MCF 10A (cell line): ENCODE measurements at regions not wholly inside any gene's neighbourhood (a gene's known extent, or its start where the extent isn't known, plus 50 kb on each side); places are given as distances from the start of the nearest gene placed in this dataset.

Experiments
- BruUV-seq: library from RNA; stranded (reverse); fragments of 400-500 nt; replicated peaks from 2 replicates; lab custom pipeline; 2021; lab: Mats Ljungman, UMichigan
- CTCF ChIA-PET: fragments of 300-600 bp; sonication (Branson Sonifier 250); formaldehyde crosslinking; extraction: SDS; loops from one replicate; lab custom pipeline; 2021; ENCODE audit warnings: antibody characterized with exemption, inconsistent platforms; lab: Yijun Ruan, JAX
- POLR2A ChIA-PET: fragments of 300-600, 350-650 bp; sonication (Branson Sonifier 250); formaldehyde crosslinking; extraction: SDS; loops from one replicate; lab custom pipeline; 2020; ENCODE audit warnings: antibody characterized with exemption, inconsistent platforms; lab: Yijun Ruan, JAX
- DNase-seq: peaks from one replicate; pipeline ENCODE4 v3.0.0-alpha.2; 2018; ENCODE audit not compliant: unreplicated experiment
- H3K27ac Mint-ChIP-seq: one replicate; pipeline ENCODE4 v1.8.0; 2022; ENCODE audit warnings: mild to moderate bottlenecking, low read depth, mixed read lengths; ENCODE audit not compliant: unreplicated experiment
- H3K27me3 Mint-ChIP-seq: one replicate; pipeline ENCODE4 v1.8.0; 2022; ENCODE audit warnings: mixed read lengths; ENCODE audit not compliant: insufficient read depth, unreplicated experiment
- H3K36me3 Mint-ChIP-seq: one replicate; pipeline ENCODE4 v1.8.0; 2022; ENCODE audit warnings: mild to moderate bottlenecking, moderate library complexity, mixed read lengths; ENCODE audit not compliant: insufficient read depth, unreplicated experiment
- H3K4me1 Mint-ChIP-seq: one replicate; pipeline ENCODE4 v1.8.0; 2022; ENCODE audit warnings: mixed read lengths; ENCODE audit not compliant: insufficient read depth, unreplicated experiment
- H3K4me3 Mint-ChIP-seq: one replicate; pipeline ENCODE4 v1.8.0; 2022; ENCODE audit warnings: mild to moderate bottlenecking, moderate library complexity, mixed read lengths; ENCODE audit not compliant: unreplicated experiment
- H3K9me3 Mint-ChIP-seq: one replicate; pipeline ENCODE4 v1.8.0; 2022; ENCODE audit warnings: mixed read lengths; ENCODE audit not compliant: unreplicated experiment
- intact Hi-C: fragments of 100-400 bp; cut with micrococcal nuclease; formaldehyde crosslinking; loops from 2 replicates; pipeline ENCODE4 v1.14.1; 2022
- TF ChIP-seq, protein P1 (sequence below): fragments of 200-600 bp; IDR thresholded peaks from one replicate; pipeline ENCODE4 v1.8.0; 2022; ENCODE audit warnings: antibody characterized with exemption, mild to moderate bottlenecking; ENCODE audit not compliant: unreplicated experiment

DNA sequence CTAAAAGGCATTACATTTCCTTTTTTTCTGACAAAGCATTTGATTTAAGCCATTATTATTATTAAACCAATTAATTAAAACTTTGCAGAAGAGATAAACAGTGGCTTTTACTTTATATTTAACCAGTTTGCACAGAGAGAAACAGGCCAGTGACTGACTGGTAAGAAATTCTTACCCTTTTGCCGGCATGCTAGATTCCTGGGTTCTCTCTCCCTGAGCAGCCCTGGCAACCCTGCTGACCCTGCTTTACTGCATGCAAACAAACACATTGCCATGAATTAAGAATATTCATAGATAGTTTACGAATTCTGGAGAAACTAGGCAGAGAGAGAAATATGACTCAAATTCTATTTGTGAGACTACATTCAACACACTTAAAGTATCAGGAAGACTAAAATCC is 1381.4 kb upstream of the IGFBP7 start:
- ChIA-PET POLR2A (no interaction called here), CTCF (no interaction called here)
- Mint-ChIP-seq H3K4me1 (no peaks in the 10 kb centered on the region), H3K4me3 (no peak overlapping the region), H3K27ac (no peak overlapping the region), H3K36me3 (peaks cover 6% of the 10 kb centered on the region), H3K27me3 (no peaks in the 10 kb centered on the region), H3K9me3 (peaks cover 7% of the 10 kb centered on the region)
- TF ChIP-seq, protein P1, sequence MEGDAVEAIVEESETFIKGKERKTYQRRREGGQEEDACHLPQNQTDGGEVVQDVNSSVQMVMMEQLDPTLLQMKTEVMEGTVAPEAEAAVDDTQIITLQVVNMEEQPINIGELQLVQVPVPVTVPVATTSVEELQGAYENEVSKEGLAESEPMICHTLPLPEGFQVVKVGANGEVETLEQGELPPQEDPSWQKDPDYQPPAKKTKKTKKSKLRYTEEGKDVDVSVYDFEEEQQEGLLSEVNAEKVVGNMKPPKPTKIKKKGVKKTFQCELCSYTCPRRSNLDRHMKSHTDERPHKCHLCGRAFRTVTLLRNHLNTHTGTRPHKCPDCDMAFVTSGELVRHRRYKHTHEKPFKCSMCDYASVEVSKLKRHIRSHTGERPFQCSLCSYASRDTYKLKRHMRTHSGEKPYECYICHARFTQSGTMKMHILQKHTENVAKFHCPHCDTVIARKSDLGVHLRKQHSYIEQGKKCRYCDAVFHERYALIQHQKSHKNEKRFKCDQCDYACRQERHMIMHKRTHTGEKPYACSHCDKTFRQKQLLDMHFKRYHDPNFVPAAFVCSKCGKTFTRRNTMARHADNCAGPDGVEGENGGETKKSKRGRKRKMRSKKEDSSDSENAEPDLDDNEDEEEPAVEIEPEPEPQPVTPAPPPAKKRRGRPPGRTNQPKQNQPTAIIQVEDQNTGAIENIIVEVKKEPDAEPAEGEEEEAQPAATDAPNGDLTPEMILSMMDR, result no peak
- intact Hi-C loops, result no loop called here
- no TSS peak for BruUV-seq
- DNase-seq, result no peak

DNA sequence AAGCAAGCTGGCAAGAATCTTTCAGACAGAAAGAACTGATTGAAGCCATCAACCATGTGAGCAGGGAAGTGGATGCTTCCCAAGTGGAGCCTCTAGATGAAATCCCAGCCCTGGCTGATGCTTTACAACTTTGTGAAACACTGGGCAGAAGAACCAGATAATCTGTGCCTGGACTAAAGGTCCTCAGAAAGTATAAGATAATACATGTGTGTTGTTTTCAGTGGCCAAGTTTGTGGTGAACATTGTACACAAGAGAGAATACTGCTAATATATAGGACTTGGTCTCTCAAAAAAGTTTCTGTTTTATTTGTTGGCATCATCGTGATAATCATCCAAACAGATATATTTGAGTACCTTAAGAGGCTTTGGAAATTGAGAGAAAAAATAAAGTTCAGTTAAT is 1367.8 kb upstream of the IGFBP7 start:
- no TSS peak for BruUV-seq
- H3K4me1 Mint-ChIP-seq, result no peaks in the 10 kb centered on the region
- DNase-seq, result no peak
- CTCF ChIA-PET, result no interaction called here
- no peaks in the 10 kb centered on the region for H3K36me3 Mint-ChIP-seq
- intact Hi-C loops, result no loop called here
- H3K9me3 Mint-ChIP-seq, result no peaks in the 10 kb centered on the region
- H3K27me3 Mint-ChIP-seq, result no peaks in the 10 kb centered on the region
- POLR2A ChIA-PET, result no interaction called here
- TF ChIP-seq, protein P1, result no peak
- no peak overlapping the region for H3K27ac Mint-ChIP-seq
- no peak overlapping the region for H3K4me3 Mint-ChIP-seq

DNA sequence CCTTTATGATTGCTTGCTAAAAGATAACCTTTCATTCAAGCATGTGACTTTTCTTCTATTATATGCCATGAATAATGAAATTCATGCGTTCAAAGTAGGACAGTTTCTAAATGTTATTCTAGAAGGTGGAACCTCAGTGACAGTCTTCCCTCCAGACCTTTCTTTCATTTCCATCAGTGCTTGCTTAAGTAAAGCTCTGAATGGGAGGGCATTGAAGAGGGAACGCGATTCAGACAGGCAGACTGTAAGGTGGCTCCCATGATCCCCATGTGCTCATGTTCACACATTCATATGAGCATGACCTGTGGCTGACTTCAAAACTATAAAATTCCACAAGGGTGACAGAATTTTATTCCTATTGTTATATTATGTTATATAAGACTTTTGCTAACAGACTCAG is 1367.3 kb upstream of the IGFBP7 start:
- intact Hi-C loops, result no loop called here
- CTCF ChIA-PET, result no interaction called here

DNA sequence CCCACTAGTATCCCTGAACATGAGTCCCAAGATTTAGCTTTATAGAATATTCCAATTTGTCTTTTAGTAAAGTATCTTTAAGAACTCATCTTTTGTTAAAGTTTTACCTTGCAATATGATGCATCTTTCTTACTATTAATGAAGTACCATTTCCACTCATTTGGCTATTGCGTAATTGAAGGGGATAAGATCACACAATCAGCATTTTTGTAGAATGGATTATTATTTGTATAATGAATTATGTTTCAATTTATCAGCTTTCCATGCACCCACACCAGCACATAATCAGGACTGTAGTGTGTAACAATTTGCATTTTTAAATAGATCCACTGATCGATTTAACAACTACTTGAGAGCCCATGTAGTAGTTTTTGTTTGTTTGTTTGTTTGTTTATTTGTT is 1364.9 kb upstream of the IGFBP7 start:
- no peak for DNase-seq
- Mint-ChIP-seq H3K27me3 (no peaks in the 10 kb centered on the region), H3K36me3 (no peaks in the 10 kb centered on the region), H3K9me3 (no peaks in the 10 kb centered on the region), H3K4me3 (no peak overlapping the region), H3K27ac (no peak overlapping the region), H3K4me1 (no peaks in the 10 kb centered on the region)
- TF ChIP-seq, protein P1, result no peak
- intact Hi-C loops, result no loop called here
- CTCF ChIA-PET, result no interaction called here
- BruUV-seq, result no TSS peak
- POLR2A ChIA-PET, result no interaction called here

More for the DNA sequence above, 1367.3 kb upstream of the IGFBP7 start:
- no peak overlapping the region for H3K4me3 Mint-ChIP-seq
- BruUV-seq, result no TSS peak
- no peaks in the 10 kb centered on the region for H3K36me3 Mint-ChIP-seq
- H3K9me3 Mint-ChIP-seq, result no peaks in the 10 kb centered on the region
- TF ChIP-seq, protein P1, result no peak
- H3K4me1 Mint-ChIP-seq, result no peaks in the 10 kb centered on the region
- H3K27me3 Mint-ChIP-seq, result no peaks in the 10 kb centered on the region
- no peak for DNase-seq
- POLR2A ChIA-PET, result no interaction called here
- H3K27ac Mint-ChIP-seq, result no peak overlapping the region
